ENCODE measurements at regions not wholly inside any gene's neighbourhood (a gene's known extent, or its start where the extent isn't known, plus 50 kb on each side); places are given as distances from the start of the nearest gene placed in this dataset.

- no peak for TF ChIP-seq CTCF (IDR thresholded peaks at IDR 0.05; ENCODE audit: extremely low read depth in 1 of 2, insufficient read depth in 1 of 2, low read depth in 1 of 2, low read length in 2 of 2)
- TF ChIP-seq EZH2 (IDR thresholded peaks at IDR 0.05; ENCODE audit: borderline replicate concordance, low read depth, low read length, severe bottlenecking) = no peak
- TF ChIP-seq FOS (IDR thresholded peaks at IDR 0.05; ENCODE audit: borderline replicate concordance, insufficient read depth, low read length) = no peak
Observed at GRCh38 chr10:10067644-10068043, 950.0 kb upstream of the CELF2 start.

Data from endothelial cell of umbilical vein (primary cell).